Stimulated activated CD8-positive, alpha-beta memory T cell treated with anti-CD3 and anti-CD28 coated beads, Interleukin-15, amount 100 ng/mL, for 4 hours (primary cell): ENCODE measurements at regions not wholly inside any gene's neighbourhood (a gene's known extent, or its start where the extent isn't known, plus 50 kb on each side); places are given as distances from the start of the nearest gene placed in this dataset.
"Not testable (repeated sequence)": the region's sequence is repeated elsewhere in the genome, so short reads cannot be mapped to it uniquely, and the experiment has no call there.

Experiments used
- DNase-seq, 2 donors: peaks; one replicate each; pipeline ENCODE4 v3.0.0-alpha.2; 2020; ENCODE audit warnings: low read depth in 2 of 2

- no peak for DNase-seq
Observed at GRCh38 chr9:16052757-16053530, 500.1 kb downstream of the CCDC171 start.

DNA sequence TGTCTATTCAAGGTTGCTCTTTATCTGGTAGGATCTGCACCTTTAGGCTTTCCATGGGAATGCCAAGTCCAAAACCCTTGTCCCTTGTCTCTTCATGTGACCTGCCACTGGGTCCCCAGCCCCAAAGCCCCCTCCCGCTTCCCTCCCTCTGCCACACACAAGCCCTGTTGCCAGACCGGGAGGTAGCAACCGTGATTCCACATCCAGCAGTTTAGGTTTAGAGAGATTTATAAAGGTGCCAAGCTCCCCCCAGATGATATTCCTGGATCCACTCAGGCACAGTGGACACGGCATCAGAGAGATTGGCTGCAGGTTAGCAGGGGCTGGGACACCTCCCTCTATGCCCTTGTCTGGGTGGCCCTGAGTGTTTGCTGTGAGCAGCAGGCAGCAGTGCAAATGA, 504.7 kb downstream of the CCDC171 start:
- DNase-seq, result no peak

DNA sequence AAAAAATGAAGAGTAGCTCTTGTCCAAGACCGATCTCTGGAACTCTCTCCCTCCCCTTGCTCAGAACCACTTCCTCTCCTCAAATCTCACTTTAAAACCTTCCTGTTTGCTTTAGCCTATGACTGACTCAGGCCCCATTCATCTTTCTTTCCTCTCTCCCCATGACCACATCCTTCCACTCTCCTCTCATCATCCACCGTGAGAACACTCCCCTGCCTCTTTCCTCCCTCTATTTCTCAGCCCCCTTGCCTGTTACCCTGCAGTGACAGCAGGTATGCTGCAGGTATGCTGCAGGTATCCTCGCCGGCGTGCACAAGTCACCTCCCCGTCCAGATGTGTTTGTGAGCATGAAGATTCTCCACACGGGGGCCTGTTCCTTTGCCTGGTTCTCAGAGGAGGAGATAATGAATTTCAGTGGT, 505.3 kb downstream of the CCDC171 start:
- no peak for DNase-seq

- no peak for DNase-seq
Observed at GRCh38 chr9:16060436-16061129, 507.7 kb downstream of the CCDC171 start.

DNA sequence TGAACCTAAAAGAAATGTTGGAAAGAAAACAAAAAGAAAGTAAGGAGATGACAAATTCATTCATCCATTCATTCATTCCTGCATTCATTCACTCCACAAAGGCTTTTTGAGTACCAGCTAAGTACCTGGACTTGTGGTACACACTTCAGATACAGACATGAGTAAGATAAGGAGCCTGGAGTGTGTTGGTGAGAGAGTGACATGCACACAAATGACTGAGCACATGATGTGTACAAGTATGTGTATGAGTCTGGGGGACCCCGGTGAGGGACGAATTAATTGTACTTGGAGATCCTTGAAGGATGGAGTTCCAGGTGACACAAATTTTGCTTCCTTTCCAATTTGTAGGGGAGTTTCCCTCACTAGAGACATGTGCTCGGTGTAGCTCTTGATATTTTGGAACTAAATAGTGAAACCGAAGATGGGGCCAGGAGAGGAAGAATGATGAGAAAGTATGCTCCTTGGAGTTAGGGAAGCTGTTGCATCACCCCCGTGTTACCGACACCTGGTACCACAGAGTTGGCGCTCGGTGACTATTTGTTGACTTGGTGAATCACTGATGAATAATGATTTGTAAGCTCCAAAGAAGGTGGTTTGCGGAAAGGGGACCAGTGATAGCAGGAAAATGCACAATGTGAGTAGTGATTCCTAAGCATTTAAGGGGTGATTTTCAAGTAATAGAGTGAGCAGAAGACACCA, 509.8 kb downstream of the CCDC171 start:
- no peak for DNase-seq

DNA sequence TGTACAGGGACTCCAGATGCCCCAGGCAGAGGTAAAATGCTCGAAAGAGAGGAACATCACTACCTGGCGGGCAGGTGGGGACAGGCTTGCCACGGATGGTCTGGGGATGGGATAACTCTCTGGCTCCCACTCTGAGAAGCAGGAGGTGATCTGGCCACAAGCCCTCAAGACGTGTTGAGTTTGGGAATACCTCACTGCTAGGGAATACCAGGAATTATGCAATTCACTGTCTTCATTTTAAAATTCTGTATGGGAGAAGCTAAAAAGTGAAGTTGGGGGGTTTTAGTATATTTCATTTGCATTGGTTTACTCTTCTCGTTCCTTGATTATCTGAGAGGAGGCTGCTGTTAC, 510.4 kb downstream of the CCDC171 start:
- no peak for DNase-seq

- no peak for DNase-seq
Observed at GRCh38 chr9:16064771-16065170, 511.9 kb downstream of the CCDC171 start.

DNA sequence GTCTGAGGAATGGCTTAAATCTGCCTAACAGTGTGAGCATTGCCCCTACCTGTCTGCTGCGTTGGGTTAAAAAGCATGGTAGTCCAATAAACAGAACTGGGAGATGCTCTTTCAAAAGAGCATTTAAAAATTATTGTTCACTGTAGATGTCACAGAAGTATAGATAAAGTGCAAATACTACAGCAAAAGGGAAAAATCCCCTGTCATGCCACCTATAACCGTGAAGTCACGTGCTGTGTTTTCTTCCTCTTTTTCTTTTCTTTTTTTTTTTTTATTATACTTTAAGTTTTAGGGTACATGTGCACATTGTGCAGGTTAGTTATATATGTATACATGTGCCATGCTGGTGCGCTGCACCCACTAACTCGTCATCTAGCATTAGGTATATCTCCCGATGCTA, 513.4 kb downstream of the CCDC171 start:
- not testable (repeated sequence) for DNase-seq

- no peak for DNase-seq
Observed at GRCh38 chr9:16068476-16068875, 515.6 kb downstream of the CCDC171 start.

GRCh38 chr9:16069249-16069648, 516.4 kb downstream of the CCDC171 start:
- DNase-seq, result no peak

- DNase-seq, result no peak
Observed at GRCh38 chr9:16069671-16070454, 517.0 kb downstream of the CCDC171 start.

DNA sequence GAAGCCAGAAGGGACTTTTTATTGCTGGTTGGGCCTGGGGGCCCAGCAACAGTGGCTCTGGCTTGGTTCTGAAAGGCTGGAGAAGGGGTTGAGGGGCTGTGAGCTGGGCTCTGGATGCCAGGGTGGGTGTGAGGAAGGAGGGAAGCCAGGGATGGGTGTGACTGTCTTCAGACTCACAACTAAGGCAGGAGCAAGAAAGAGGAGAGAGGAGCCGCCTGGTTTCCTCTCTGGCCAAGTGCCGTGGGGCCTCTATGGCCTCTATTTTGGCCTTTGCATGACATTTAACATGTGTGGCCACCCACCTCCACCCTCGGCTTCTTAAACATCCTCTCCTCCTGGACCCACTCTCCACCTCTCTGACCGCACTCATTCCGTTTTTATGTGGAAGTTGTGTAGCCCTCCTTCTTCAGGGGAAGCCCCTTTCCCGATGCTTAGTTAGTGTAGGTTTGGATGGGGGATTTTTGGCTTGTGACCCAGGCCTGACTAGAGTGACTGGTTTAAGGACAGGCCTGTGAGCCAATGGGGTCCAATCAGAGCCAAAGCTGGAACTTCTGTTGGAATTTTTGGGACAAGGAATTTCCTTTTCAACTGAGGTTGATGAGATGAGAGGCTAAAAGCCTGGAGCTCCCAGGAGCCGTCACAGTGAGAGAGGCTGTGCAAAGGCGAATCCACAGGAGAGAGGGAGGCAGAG, 517.8 kb downstream of the CCDC171 start:
- no peak for DNase-seq

DNA sequence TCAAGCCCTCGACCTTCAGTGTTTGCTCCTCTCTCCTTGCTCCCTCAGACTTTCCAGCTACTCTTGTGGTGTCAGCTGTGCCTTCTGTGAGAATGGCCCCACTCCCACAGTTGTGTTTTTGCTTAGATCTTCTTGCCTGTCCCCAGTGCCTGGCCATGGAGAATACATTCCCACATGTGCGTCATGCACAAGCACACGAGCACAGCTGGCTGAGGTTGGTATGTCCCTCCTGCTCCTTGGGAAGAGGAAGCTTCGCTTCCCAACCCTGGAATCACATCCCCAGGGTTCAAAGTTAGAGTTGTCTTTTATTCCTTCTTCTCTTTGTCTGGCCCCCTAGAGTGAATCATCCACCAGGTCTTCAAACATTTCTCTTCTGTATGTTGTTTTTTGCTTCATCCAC, 518.6 kb downstream of the CCDC171 start:
- DNase-seq, result no peak

GRCh38 chr9:16074963-16075362, 522.1 kb downstream of the CCDC171 start:
- DNase-seq, result no peak

- no peak for DNase-seq
Observed at GRCh38 chr9:16075696-16076095, 522.9 kb downstream of the CCDC171 start.

- DNase-seq, result no peak
Observed at GRCh38 chr9:16076511-16076910, 523.7 kb downstream of the CCDC171 start.

- DNase-seq, result no peak
Observed at GRCh38 chr9:16082796-16083195, 530.0 kb downstream of the CCDC171 start.

- no peak for DNase-seq
Observed at GRCh38 chr9:16085167-16085726, 532.4 kb downstream of the CCDC171 start.

GRCh38 chr9:16090907-16091629, 538.2 kb downstream of the CCDC171 start:
- DNase-seq, result no peak
